WTC11 (cell line): ENCODE measurements at regions not wholly inside any gene's neighbourhood (a gene's known extent, or its start where the extent isn't known, plus 50 kb on each side); places are given as distances from the start of the nearest gene placed in this dataset.

ENCODE experiments used
- NR1H2 ChIP-seq: sonication (generic); formaldehyde crosslinking; IDR thresholded peaks from 2 replicates; pipeline ENCODE4 v1.9.0; 2021; ENCODE audit warnings: mild to moderate bottlenecking, moderate library complexity, missing genetic modification reagents
- SMAD3 ChIP-seq: sonication (generic); formaldehyde crosslinking; IDR thresholded peaks from 2 replicates; pipeline ENCODE4 v1.8.0; 2022; ENCODE audit warnings: missing genetic modification reagents, mild to moderate bottlenecking, borderline replicate concordance
- TF ChIP-seq, protein P1 (sequence below): sonication (generic); formaldehyde crosslinking; IDR thresholded peaks from 2 replicates; pipeline ENCODE4 v1.8.1; 2023; ENCODE audit warnings: mild to moderate bottlenecking, missing genetic modification reagents, moderate library complexity

DNA sequence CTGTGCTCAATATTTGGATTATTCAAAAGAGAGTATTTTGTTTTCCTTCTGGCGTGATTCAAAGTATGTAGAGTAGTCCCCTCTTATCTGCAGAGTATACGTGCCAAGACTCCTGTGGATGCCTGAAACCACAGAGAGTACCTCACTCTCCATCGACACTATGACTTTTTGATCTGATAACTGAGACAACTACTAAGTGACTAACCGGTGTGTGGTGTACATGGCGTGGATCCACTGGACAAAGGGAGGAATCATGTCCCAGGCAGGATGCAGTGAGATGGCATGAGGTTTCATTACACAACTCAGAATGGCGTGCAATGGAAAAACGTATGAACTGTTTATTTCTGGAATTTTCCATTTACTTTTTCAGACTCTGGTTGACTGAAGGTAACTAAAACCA is 112.2 kb upstream of the PDE7B start:
- TF ChIP-seq, protein P1, sequence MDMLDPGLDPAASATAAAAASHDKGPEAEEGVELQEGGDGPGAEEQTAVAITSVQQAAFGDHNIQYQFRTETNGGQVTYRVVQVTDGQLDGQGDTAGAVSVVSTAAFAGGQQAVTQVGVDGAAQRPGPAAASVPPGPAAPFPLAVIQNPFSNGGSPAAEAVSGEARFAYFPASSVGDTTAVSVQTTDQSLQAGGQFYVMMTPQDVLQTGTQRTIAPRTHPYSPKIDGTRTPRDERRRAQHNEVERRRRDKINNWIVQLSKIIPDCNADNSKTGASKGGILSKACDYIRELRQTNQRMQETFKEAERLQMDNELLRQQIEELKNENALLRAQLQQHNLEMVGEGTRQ (CRISPR knock-in tag): no peak
- TF ChIP-seq NR1H2 (CRISPR knock-in tag): no peak
- TF ChIP-seq SMAD3 (CRISPR knock-in tag): no peak
